Neural cell (in vitro differentiated cells): ENCODE measurements at regions not wholly inside any gene's neighbourhood (a gene's known extent, or its start where the extent isn't known, plus 50 kb on each side); places are given as distances from the start of the nearest gene placed in this dataset.

ENCODE experiments used
- H2AFZ ChIP-seq: fragments of 200-600, 300-800 bp; sonication (generic), shearing (Covaris generic); 2 replicates; pipeline ENCODE4 v1.6.0; 2014; ENCODE audit warnings: low read depth, mild to moderate bottlenecking, antibody characterized with exemption, low read length, moderate library complexity
- H3F3A ChIP-seq: fragments of 200-600 bp; shearing (Covaris generic); 2 replicates; pipeline ENCODE4 v1.6.1; 2016; ENCODE audit warnings: mild to moderate bottlenecking, moderate library complexity, mixed read lengths, antibody characterized with exemption, low read length; ENCODE audit not compliant: insufficient read depth, poor library complexity, severe bottlenecking
- H3K27ac ChIP-seq: fragments of 200-600, 300-800 bp; sonication (generic), shearing (Covaris generic); 2 replicates; pipeline ENCODE4 v1.5.1; 2014; ENCODE audit warnings: mild to moderate bottlenecking, low read length, moderate library complexity
- H3K27me3 ChIP-seq: fragments of 300-800, 200-600 bp; sonication (generic), shearing (Covaris generic); 2 replicates; pipeline ENCODE4 v1.6.0; 2014; ENCODE audit warnings: mild to moderate bottlenecking, low read depth, low read length, moderate library complexity; ENCODE audit not compliant: insufficient read depth
- H3K36me3 ChIP-seq: fragments of 300-800, 200-600 bp; sonication (generic), shearing (Covaris generic); 2 replicates; pipeline ENCODE4 v1.5.1; 2014; ENCODE audit warnings: mild to moderate bottlenecking, antibody characterized with exemption, low read length, moderate library complexity; ENCODE audit not compliant: insufficient read depth
- H3K4me2 ChIP-seq: fragments of 300-800, 200-600 bp; sonication (generic), shearing (Covaris generic); 2 replicates; pipeline ENCODE4 v1.6.0; 2014; ENCODE audit warnings: mild to moderate bottlenecking, low read length
- H3K4me3 ChIP-seq: fragments of 300-800, 200-600 bp; sonication (generic), shearing (Covaris generic); 2 replicates; pipeline ENCODE4 v1.5.1; 2014; ENCODE audit warnings: mild to moderate bottlenecking, low read length, moderate library complexity
- H3K79me2 ChIP-seq: fragments of 200-600 bp; shearing (Covaris generic); replicated peaks from 2 replicates; pipeline ENCODE4 v1.6.0; 2014; ENCODE audit warnings: mild to moderate bottlenecking, low read length, moderate library complexity; ENCODE audit not compliant: insufficient read depth
- H3K9ac ChIP-seq: fragments of 300-800, 200-600 bp; sonication (generic), shearing (Covaris generic); 2 replicates; pipeline ENCODE4 v1.6.1; 2016; ENCODE audit warnings: mild to moderate bottlenecking, low read length, mixed read lengths
- H3K9me2 ChIP-seq: fragments of 200-600 bp; shearing (Covaris generic); 2 replicates; pipeline ENCODE4 v1.6.1; 2016; ENCODE audit warnings: mild to moderate bottlenecking, low read length, mixed read lengths; ENCODE audit not compliant: insufficient read depth
- H3K9me3 ChIP-seq: fragments of 200-600, 300-800 bp; sonication (generic), shearing (Covaris generic); 2 replicates; pipeline ENCODE4 v1.6.1; 2016; ENCODE audit warnings: mild to moderate bottlenecking, mixed run types, low read length, moderate library complexity, mixed read lengths
- H4K20me1 ChIP-seq: fragments of 200-600 bp; shearing (Covaris generic); 2 replicates; pipeline ENCODE4 v1.6.1; 2016; ENCODE audit warnings: mild to moderate bottlenecking, mixed run types; ENCODE audit not compliant: insufficient read depth
- EP300 ChIP-seq: fragments of 450-650 bp; conservative IDR thresholded peaks from 2 replicates; pipeline ENCODE4 v1.6.1; 2014; ENCODE audit warnings: antibody characterized with exemption, mild to moderate bottlenecking, moderate library complexity; ENCODE audit not compliant: poor library complexity, severe bottlenecking
- EZH2 ChIP-seq: fragments of 200-600, 300-800 bp; shearing (Covaris generic), sonication (generic); IDR thresholded peaks from 2 replicates; pipeline ENCODE4 v1.6.1; 2014; ENCODE audit warnings: antibody characterized with exemption, low read length, borderline replicate concordance, mild to moderate bottlenecking; ENCODE audit not compliant: insufficient read depth, poor library complexity, severe bottlenecking
- MXI1 ChIP-seq: fragments of 450-650 bp; conservative IDR thresholded peaks from 2 replicates; pipeline ENCODE4 v1.6.1; 2014; ENCODE audit warnings: antibody characterized with exemption, mild to moderate bottlenecking; ENCODE audit not compliant: poor library complexity, severe bottlenecking
- POLR2AphosphoS5 ChIP-seq: IDR thresholded peaks from 2 replicates; pipeline ENCODE4 v1.6.1; 2012
- RAD21 ChIP-seq: fragments of 450-650 bp; conservative IDR thresholded peaks from 2 replicates; pipeline ENCODE4 v1.6.1; 2014; ENCODE audit warnings: antibody characterized with exemption, mild to moderate bottlenecking, moderate library complexity
- REST ChIP-seq: IDR thresholded peaks from 2 replicates; pipeline ENCODE4 v1.6.1; 2012; ENCODE audit warnings: borderline replicate concordance
- SMC3 ChIP-seq: fragments of 450-650 bp; conservative IDR thresholded peaks from 2 replicates; pipeline ENCODE4 v1.6.1; 2014; ENCODE audit warnings: antibody characterized with exemption, mild to moderate bottlenecking, moderate library complexity; ENCODE audit not compliant: poor library complexity
- TAF1 ChIP-seq: IDR thresholded peaks from 2 replicates; pipeline ENCODE4 v1.6.1; 2012; ENCODE audit warnings: low read depth
- TF ChIP-seq, protein P1 (sequence below): fragments of 450-650 bp; IDR thresholded peaks from 2 replicates; pipeline ENCODE4 v1.5.1; 2014; ENCODE audit warnings: antibody characterized with exemption, mild to moderate bottlenecking, moderate library complexity; ENCODE audit not compliant: poor library complexity, severe bottlenecking

DNA sequence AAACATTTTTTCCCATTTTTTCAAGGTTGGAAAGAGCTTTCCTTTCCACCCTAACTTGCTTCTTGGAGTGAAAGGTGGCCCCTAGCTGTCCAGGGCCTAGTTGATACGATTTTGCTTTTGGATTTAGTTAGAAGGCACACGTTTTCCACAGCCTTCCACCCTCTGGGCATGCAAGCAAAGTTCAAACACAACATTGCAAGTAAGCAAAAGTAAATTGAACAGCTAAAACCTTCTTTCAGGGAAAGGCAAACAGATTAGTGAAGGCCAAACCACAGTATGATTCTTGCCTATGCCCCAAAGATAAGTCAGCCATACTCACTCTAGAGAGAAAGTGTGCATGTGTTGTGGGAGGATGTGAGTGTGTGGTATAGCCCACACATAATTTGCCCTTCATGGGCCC, 273.7 kb upstream of the KLHL29 start:
- Histone ChIP-seq H3K4me2 (no peak overlapping the region), H3K4me3 (no peak overlapping the region), H3K79me2 (no peaks in the 10 kb centered on the region), H3K36me3 (no peaks in the 10 kb centered on the region), H3K9me2 (no peaks in the 10 kb centered on the region), H3K9me3 (no peaks in the 10 kb centered on the region), H3K27me3 (no peaks in the 10 kb centered on the region), H2AFZ (no peak overlapping the region), H3K27ac (no peak overlapping the region), H4K20me1 (no peaks in the 10 kb centered on the region), H3K9ac (no peak overlapping the region), H3F3A (no peaks in the 10 kb centered on the region)
- TF ChIP-seq RAD21 (no peak), TAF1 (no peak), REST (no peak), MXI1 (no peak), EZH2 (no peak), EP300 (no peak), SMC3 (no peak), POLR2AphosphoS5 (no peak)
- TF ChIP-seq, protein P1, sequence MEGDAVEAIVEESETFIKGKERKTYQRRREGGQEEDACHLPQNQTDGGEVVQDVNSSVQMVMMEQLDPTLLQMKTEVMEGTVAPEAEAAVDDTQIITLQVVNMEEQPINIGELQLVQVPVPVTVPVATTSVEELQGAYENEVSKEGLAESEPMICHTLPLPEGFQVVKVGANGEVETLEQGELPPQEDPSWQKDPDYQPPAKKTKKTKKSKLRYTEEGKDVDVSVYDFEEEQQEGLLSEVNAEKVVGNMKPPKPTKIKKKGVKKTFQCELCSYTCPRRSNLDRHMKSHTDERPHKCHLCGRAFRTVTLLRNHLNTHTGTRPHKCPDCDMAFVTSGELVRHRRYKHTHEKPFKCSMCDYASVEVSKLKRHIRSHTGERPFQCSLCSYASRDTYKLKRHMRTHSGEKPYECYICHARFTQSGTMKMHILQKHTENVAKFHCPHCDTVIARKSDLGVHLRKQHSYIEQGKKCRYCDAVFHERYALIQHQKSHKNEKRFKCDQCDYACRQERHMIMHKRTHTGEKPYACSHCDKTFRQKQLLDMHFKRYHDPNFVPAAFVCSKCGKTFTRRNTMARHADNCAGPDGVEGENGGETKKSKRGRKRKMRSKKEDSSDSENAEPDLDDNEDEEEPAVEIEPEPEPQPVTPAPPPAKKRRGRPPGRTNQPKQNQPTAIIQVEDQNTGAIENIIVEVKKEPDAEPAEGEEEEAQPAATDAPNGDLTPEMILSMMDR, result no peak

DNA sequence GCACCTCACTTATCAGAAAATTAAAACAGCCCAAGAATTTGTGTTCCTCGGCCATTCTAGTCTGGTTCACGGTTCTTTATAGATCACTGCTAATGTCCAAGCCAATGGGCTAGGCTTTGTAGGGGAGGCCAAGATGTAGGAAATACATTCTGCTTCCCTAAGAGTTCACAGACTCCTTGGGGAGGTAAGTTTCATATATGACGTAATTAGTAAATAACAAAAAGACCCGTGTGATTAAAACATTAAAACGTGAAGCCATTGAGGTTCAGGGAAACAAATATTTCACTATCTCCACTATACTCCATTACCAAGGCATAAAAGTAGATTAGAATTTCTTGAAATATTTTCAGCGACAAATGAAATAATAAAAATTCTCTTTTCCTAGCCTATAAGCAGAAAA, 272.5 kb upstream of the KLHL29 start:
- H3K9me3 ChIP-seq, result no peaks in the 10 kb centered on the region
- no peak overlapping the region for H3K4me2 ChIP-seq
- H3K27ac ChIP-seq, result no peak overlapping the region
- no peak for TF ChIP-seq EZH2
- no peak for TF ChIP-seq EP300
- TF ChIP-seq POLR2AphosphoS5, result no peak
- TF ChIP-seq, protein P1, result no peak
- no peak for TF ChIP-seq RAD21
- no peak overlapping the region for H3K4me3 ChIP-seq
- no peaks in the 10 kb centered on the region for H3K9me2 ChIP-seq
- no peaks in the 10 kb centered on the region for H4K20me1 ChIP-seq
- no peaks in the 10 kb centered on the region for H3K36me3 ChIP-seq
- H3F3A ChIP-seq, result no peaks in the 10 kb centered on the region
- H3K9ac ChIP-seq, result no peak overlapping the region
- H3K27me3 ChIP-seq, result no peaks in the 10 kb centered on the region
- H2AFZ ChIP-seq, result no peak overlapping the region
- H3K79me2 ChIP-seq, result no peaks in the 10 kb centered on the region
